B cell (primary cell): ENCODE measurements at regions not wholly inside any gene's neighbourhood (a gene's known extent, or its start where the extent isn't known, plus 50 kb on each side); places are given as distances from the start of the nearest gene placed in this dataset.

Experiments used
- EZH2 ChIP-seq: IDR thresholded peaks from 2 replicates; pipeline ENCODE4 v1.6.1; 2012; ENCODE audit warnings: borderline replicate concordance, low read depth, mild to moderate bottlenecking, moderate library complexity, low read length; ENCODE audit not compliant: insufficient read depth, poor library complexity, severe bottlenecking
- TF ChIP-seq, protein P1 (sequence below): fragments of 200-600 bp; IDR thresholded peaks from one replicate; pipeline ENCODE4 v1.8.0; 2022; ENCODE audit warnings: antibody characterized with exemption, mild to moderate bottlenecking

DNA sequence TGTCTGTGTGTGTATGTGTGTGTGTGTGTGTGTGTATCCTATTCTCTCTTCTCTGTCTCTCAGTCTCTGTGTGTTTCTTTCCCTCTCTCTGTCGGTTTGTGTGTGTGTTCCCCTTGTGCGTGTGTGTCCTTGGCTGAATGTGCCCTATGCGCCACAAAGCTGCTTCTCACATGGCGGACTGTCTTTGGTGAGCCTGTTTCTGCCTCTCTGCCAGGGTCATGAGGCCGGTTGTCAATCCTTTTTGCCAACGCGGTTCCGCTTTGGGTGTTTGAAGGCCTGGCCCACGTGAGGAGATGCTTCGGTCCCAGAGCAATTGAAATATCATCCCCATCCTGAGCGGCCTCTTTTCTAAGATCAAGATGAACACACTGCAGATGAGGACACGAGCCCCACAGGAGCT lies 476.0 kb downstream of the SPATA31A7 start:
- TF ChIP-seq, protein P1, sequence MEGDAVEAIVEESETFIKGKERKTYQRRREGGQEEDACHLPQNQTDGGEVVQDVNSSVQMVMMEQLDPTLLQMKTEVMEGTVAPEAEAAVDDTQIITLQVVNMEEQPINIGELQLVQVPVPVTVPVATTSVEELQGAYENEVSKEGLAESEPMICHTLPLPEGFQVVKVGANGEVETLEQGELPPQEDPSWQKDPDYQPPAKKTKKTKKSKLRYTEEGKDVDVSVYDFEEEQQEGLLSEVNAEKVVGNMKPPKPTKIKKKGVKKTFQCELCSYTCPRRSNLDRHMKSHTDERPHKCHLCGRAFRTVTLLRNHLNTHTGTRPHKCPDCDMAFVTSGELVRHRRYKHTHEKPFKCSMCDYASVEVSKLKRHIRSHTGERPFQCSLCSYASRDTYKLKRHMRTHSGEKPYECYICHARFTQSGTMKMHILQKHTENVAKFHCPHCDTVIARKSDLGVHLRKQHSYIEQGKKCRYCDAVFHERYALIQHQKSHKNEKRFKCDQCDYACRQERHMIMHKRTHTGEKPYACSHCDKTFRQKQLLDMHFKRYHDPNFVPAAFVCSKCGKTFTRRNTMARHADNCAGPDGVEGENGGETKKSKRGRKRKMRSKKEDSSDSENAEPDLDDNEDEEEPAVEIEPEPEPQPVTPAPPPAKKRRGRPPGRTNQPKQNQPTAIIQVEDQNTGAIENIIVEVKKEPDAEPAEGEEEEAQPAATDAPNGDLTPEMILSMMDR, result no peak
- TF ChIP-seq EZH2, result no peak
